Activated T-cell treated with anti-CD3 and anti-CD28 coated beads, Interleukin-2, amount 50 U/mL, for 72 hours (primary cell): ENCODE measurements at regions not wholly inside any gene's neighbourhood (a gene's known extent, or its start where the extent isn't known, plus 50 kb on each side); places are given as distances from the start of the nearest gene placed in this dataset.

Source experiments
- ATAC-seq, 2 donors: fragments of 150-1000 bp; cut with Tn5 transposase; replicated peaks in 1 of 2; 2 replicates each; pipeline ENCODE4 v1.10.0; 2021; ENCODE audit warnings: moderate library complexity in 2 of 2, mild to moderate bottlenecking in 1 of 2
- DNase-seq, 2 donors: peaks; one replicate each; pipeline ENCODE4 v3.0.0; 2021 to 2022; ENCODE audit warnings: mixed read lengths in 1 of 2
- H3K27ac Mint-ChIP-seq: one replicate; pipeline ENCODE4 v1.8.0; 2022; ENCODE audit warnings: mild to moderate bottlenecking, moderate library complexity, mixed read lengths
- H3K27me3 Mint-ChIP-seq: one replicate; pipeline ENCODE4 v1.8.0; 2022; ENCODE audit warnings: low read depth, mixed read lengths
- H3K36me3 Mint-ChIP-seq, 2 donors: one replicate each; pipeline ENCODE4 v1.8.0; 2022; ENCODE audit warnings: mixed read lengths in 2 of 2, mild to moderate bottlenecking in 1 of 2; ENCODE audit not compliant: insufficient read depth in 2 of 2
- H3K4me1 Mint-ChIP-seq: one replicate; pipeline ENCODE4 v1.8.0; 2022; ENCODE audit warnings: low read depth, mixed read lengths
- H3K4me3 Mint-ChIP-seq, 2 donors: one replicate each; pipeline ENCODE4 v1.8.0; 2022; ENCODE audit warnings: mild to moderate bottlenecking in 2 of 2, mixed read lengths in 2 of 2, moderate library complexity in 2 of 2
- H3K9me3 Mint-ChIP-seq, 2 donors: one replicate each; pipeline ENCODE4 v1.8.0; 2022; ENCODE audit warnings: mixed read lengths in 2 of 2

DNA sequence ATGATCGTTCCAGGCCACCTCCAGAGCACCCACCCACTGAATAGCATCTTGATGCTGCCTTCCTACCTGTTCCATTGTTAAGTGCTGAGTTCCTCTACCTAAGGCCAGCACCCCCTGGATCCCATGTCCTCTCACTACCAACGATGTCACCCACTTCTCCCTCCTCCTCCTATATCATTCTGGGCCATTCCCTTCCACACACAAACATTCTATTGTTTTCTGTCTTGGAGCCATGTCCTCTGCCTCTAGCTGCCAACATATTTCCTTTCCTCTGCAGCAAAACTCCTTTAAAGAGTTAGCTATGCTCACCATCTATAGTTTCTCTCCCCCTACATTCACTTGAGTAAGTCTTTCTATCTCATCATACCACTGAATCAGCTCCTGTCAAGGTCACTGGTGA lies 64.0 kb upstream of the ACKR3 start:
- H3K4me1 Mint-ChIP-seq = peaks cover 16% of the 10 kb centered on the region
- peaks cover 44% of the 10 kb centered on the region for H3K27me3 Mint-ChIP-seq
- no peak for DNase-seq
- ATAC-seq = no peak
- peaks cover 2 to 4% of the 10 kb centered on the region in 2 donors for H3K9me3 Mint-ChIP-seq
- no peak overlapping the region for H3K27ac Mint-ChIP-seq
- no peak overlapping the region for H3K4me3 Mint-ChIP-seq
- peaks cover 4% of the 10 kb centered on the region in 2 donors for H3K36me3 Mint-ChIP-seq

DNA sequence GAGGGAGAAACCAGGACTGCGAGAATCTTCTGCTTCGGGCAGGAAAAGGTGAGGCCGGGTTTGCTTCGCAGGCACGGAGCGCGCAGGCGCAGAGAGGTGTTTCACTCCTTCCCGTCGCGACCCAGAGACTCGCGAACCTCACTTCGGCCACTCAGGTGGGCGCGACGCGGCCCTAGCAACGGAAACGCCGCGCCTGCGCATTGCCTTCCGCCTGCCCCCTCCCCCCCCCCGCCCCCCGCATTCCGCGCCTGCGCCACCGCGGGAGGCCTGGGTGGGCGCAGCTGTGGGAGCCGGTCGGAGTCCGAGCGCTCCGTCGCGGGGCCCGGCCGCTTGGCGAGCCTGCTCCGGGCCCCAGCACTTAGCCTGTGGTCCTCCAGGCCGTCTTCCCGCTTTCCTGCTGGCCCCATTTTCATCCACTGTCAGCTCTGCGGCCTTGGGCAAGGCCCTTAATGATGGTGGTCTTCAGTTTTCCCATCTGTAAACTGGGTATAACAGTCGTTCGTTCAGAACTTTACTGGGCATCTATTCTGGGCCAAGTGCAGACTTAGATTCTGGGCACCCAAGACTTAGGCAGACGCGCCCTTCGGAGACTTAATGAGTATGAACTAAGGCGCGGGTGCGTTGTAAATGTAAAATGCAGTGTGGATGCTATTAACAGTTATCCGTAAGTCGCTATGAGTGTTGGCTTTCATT lies 62.1 kb upstream of the ACKR3 start:
- DNase-seq (peak; percentile 56 to 73), ATAC-seq (peak; percentile 78 to 82)
- Mint-ChIP-seq H3K4me1 (peaks cover 16% of the 10 kb centered on the region), H3K27me3 (peaks cover 44% of the 10 kb centered on the region), H3K9me3 (peaks cover 2 to 4% of the 10 kb centered on the region in 2 donors), H3K27ac (no peak overlapping the region), H3K4me3 (peak overlapping the region; percentile 77), H3K36me3 (peaks cover 4% of the 10 kb centered on the region in 2 donors)

DNA sequence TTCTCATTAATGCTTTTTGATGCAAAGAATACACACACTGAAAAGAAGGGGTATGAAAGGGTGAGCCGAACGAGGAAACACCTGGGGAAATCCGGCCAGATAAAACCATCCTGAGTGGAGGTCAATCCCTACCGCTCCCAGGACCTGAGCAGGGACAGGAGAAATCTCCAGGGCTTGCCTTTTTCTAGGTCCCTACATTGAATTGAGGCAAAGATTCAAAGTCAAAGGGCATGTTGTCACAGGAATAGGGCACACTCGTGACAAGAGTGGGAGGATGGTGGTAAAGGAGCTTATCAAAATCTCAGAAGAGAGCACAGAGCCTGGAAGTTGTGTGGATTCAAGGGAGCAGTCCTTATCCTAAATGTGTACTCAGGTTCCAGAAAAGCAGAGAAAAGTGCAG lies 61.2 kb upstream of the ACKR3 start:
- peaks cover 44% of the 10 kb centered on the region for H3K27me3 Mint-ChIP-seq
- peak overlapping the region in 1 of 2 donors; percentile 74 for H3K4me3 Mint-ChIP-seq

DNA sequence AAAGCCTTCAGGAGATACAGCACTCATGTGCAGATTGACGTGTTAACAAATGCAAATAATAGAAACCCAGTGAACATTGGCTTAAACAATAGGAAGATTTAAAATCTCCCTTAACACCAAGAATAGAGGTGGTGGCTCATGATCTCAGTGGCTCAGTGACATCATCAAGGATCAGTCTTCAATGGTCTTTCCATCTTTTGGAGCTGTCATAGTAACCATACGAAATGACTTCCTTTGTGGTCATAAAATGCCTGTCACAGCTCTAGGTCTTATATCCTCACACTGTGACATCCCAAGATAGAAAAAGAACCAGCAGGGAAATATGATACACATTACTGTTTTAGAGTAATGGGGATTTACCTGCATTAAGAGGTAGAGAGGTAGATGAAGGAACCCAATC lies 59.6 kb upstream of the ACKR3 start:
- Mint-ChIP-seq H3K9me3 (peaks cover 2 to 4% of the 10 kb centered on the region in 2 donors), H3K27me3 (peaks cover 35% of the 10 kb centered on the region), H3K4me3 (no peak overlapping the region), H3K4me1 (peaks cover 16% of the 10 kb centered on the region), H3K36me3 (peaks cover 4% of the 10 kb centered on the region in 2 donors), H3K27ac (no peak overlapping the region)
- DNase-seq (no peak), ATAC-seq (peak in 1 of 2 donors; percentile 59)

More for the DNA sequence above, 61.2 kb upstream of the ACKR3 start:
- Mint-ChIP-seq H3K4me1 (peaks cover 16% of the 10 kb centered on the region), H3K9me3 (peaks cover 2 to 4% of the 10 kb centered on the region in 2 donors), H3K27ac (no peak overlapping the region), H3K36me3 (peaks cover 4% of the 10 kb centered on the region in 2 donors)
- ATAC-seq = no peak
- DNase-seq = no peak

DNA sequence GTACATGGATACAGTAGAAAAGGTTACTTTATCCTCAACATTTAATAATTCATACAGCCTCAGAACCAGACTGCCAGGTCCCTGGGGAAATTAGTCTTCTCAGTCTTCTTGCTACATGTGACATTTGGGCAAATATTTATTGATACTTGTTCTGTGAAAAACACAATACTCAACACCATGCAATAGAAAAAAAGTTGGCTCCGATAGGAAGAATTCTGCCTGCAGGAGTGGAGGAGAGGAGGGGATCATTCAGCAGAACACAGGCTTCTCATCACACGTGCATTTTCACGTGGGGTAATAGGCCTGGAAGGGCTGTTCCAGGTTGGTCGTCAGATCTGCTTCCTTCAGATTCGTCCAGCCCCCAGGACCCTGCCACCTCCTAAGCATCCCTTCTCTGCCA lies 58.4 kb upstream of the ACKR3 start:
- Mint-ChIP-seq H3K27ac (no peak overlapping the region), H3K4me3 (no peak overlapping the region), H3K9me3 (no peaks in the 10 kb centered on the region), H3K4me1 (peaks cover 15% of the 10 kb centered on the region), H3K27me3 (peaks cover 24% of the 10 kb centered on the region), H3K36me3 (no peaks in the 10 kb centered on the region)
- ATAC-seq (no peak), DNase-seq (no peak)

DNA sequence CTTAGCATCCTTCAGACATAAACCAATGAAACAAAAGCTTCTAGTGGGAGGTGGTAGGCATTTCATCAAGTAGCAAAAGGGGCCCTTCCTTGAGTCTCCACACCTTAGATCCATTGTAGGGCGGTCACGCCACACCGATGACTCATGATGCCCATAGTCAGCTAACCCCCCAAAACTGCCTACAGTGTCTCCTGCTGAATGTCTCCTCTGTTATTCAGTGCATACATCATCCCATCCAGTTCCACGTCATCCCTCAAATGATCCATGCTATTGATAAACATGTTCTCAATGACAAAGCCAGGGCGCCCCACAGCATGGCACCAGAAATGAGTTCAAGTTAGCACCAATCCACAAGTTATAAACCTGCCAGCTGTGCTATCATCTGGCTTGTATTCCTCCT lies 57.4 kb upstream of the ACKR3 start:
- no peak overlapping the region for H3K4me3 Mint-ChIP-seq
- no peak for ATAC-seq

DNA sequence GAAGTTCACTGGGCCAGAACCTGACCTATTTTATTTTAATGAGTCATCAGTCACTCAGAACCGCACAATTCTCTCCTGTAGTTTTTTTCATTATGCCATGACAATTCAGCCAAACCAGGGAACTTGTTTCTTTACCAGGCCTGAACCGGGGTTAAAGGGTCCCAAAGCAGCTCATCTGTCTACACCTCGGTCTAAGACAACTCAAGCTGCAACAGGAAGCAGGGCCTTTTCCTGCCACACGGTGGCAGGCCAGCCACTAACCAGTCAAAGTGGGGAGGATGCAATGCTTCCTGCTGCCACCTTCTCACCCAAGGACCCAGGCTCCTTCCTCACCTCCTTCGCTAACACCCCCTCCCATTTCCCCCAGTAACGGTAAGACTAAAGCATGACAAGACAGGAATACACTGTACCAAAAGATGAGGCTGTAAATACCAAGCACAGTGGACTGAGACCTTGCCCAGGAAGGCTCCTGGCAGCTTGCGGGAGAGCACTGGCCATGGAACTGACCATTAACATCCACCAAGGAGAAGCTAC lies 56.7 kb upstream of the ACKR3 start:
- H3K27me3 Mint-ChIP-seq = peaks cover 16% of the 10 kb centered on the region
- no peaks in the 10 kb centered on the region for H3K36me3 Mint-ChIP-seq
- no peak overlapping the region for H3K4me3 Mint-ChIP-seq
- H3K4me1 Mint-ChIP-seq = peaks cover 6% of the 10 kb centered on the region
- H3K9me3 Mint-ChIP-seq = no peaks in the 10 kb centered on the region
- DNase-seq = peak; percentile 64 to 66
- no peak overlapping the region for H3K27ac Mint-ChIP-seq
- ATAC-seq = peak; percentile 96 to 97

More for the DNA sequence above, 57.4 kb upstream of the ACKR3 start:
- Mint-ChIP-seq H3K4me1 (peaks cover 6% of the 10 kb centered on the region), H3K9me3 (no peaks in the 10 kb centered on the region), H3K36me3 (no peaks in the 10 kb centered on the region), H3K27me3 (peaks cover 16% of the 10 kb centered on the region), H3K27ac (no peak overlapping the region)
- no peak for DNase-seq

DNA sequence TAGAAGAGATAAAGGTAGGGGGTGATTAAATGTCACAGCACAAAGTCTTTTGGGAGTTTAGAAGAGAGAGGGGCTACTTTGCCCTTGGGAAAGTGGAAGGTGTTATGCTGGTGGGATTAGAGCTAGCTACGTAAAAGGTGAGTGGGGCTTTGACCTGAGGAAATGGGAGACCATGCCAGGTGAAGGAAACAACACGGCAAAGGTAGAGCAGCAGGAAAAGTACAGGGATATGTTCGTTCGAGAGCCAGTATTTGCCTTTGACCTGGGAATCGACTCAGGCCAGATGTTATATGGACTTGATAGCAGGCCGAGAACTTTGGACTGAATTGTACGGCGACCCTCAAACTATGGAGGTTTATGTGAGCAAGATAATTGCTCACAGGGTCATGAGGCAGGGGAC lies 55.7 kb upstream of the ACKR3 start:
- no peak overlapping the region for H3K4me3 Mint-ChIP-seq
- H3K36me3 Mint-ChIP-seq = no peaks in the 10 kb centered on the region
- ATAC-seq (no peak), DNase-seq (no peak)
- H3K27me3 Mint-ChIP-seq = peaks cover 7% of the 10 kb centered on the region
- H3K4me1 Mint-ChIP-seq = peaks cover 6% of the 10 kb centered on the region
- H3K9me3 Mint-ChIP-seq = no peaks in the 10 kb centered on the region
- no peak overlapping the region for H3K27ac Mint-ChIP-seq

DNA sequence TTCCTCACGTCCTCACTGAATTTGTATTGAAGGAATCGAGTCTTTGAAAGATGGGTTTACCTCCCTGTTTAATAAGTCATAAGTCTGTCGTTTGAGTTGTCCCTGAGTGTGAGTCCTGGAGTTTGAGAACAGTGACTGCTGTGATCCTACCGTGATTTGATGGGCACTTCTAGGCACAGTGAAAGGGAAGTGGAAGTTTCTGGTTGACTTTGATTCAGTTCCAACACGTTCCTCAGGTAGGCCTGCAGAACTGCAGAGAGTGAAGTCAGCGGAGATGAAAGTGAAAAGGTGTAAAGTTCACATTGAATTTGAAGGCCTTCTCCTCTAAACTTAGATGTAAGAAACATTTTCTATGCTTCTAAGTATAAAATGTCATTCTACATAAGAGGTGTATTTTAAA lies 52.9 kb upstream of the ACKR3 start:
- ATAC-seq (no peak), DNase-seq (no peak)
- H3K4me1 Mint-ChIP-seq = no peaks in the 10 kb centered on the region
- H3K27ac Mint-ChIP-seq = no peak overlapping the region
- peaks cover 11% of the 10 kb centered on the region for H3K27me3 Mint-ChIP-seq
- no peak overlapping the region for H3K4me3 Mint-ChIP-seq
- no peaks in the 10 kb centered on the region for H3K9me3 Mint-ChIP-seq
- no peaks in the 10 kb centered on the region for H3K36me3 Mint-ChIP-seq

DNA sequence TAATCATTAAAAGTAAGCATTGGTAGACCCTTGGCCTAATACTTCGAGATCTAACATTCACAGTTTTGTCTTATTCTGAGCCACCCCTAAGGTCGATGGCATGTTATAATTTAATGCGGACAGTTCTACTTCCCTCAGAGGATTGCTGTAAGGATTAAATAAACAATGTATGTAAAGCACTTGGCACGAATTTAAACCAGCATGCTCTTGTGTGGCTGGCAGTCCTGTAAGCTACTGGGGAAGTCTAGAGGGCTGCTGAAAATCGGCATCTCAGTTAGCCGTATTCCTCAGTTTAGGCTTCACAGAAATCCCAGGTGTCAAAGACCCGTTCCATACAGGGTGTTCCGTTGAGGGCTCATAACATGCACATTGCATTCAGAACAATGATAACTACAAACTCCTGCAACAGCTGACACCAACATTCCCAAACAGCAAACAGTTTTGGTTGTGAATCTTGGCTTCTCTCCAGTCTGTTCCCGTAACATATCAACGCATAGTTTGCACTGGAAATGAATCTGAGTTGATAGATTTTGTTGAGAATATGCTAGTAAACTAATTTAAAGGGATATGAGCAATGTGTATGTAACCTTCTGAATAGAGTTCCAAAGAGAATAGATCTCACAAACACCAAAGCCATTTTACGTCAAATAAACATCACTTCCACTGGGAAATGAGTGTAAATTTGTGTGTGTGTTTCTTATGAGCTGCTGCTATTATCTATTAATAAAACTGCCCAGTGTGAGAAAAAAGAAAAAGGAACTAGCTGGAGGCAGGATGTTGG lies 52.2 kb upstream of the ACKR3 start:
- no peak for ATAC-seq
- H3K27ac Mint-ChIP-seq = no peak overlapping the region

More for the DNA sequence above, 52.2 kb upstream of the ACKR3 start:
- Mint-ChIP-seq H3K27me3 (peaks cover 12% of the 10 kb centered on the region), H3K4me3 (no peak overlapping the region), H3K36me3 (no peaks in the 10 kb centered on the region), H3K4me1 (no peaks in the 10 kb centered on the region), H3K9me3 (no peaks in the 10 kb centered on the region)
- DNase-seq = no peak
